DND-41 (cell line): ENCODE measurements at regions not wholly inside any gene's neighbourhood (a gene's known extent, or its start where the extent isn't known, plus 50 kb on each side); places are given as distances from the start of the nearest gene placed in this dataset.

Experiments
- ATAC-seq: fragments of 200-7000 bp; cut with Tn5 transposase; 3 replicates; pipeline ENCODE4 v1.9.1; 2021; ENCODE audit warnings: low read depth; ENCODE audit not compliant: insufficient read depth
- DNase-seq: peaks from one replicate; pipeline ENCODE4 v3.0.0-alpha.2; 2020
- H2AFZ ChIP-seq: 2 replicates; pipeline ENCODE4 v1.6.0; 2012; ENCODE audit warnings: low read depth, low read length
- H3K27ac ChIP-seq: 2 replicates; pipeline ENCODE4 v1.5.1; 2012; ENCODE audit warnings: low read length, inconsistent platforms
- H3K27me3 ChIP-seq: fragments of 200-600 bp; sonication (generic); 2 replicates; pipeline ENCODE4 v1.6.0; 2012; ENCODE audit warnings: low read length, mild to moderate bottlenecking, inconsistent platforms; ENCODE audit not compliant: insufficient read depth, poor library complexity
- H3K36me3 ChIP-seq: 2 replicates; pipeline ENCODE4 v1.5.1; 2012; ENCODE audit warnings: low read length, inconsistent platforms; ENCODE audit not compliant: insufficient read depth
- H3K4me1 ChIP-seq: 2 replicates; pipeline ENCODE4 v1.5.1; 2012; ENCODE audit warnings: mild to moderate bottlenecking, low read length; ENCODE audit not compliant: insufficient read depth
- H3K4me2 ChIP-seq: 2 replicates; pipeline ENCODE4 v1.6.0; 2012; ENCODE audit warnings: mild to moderate bottlenecking, moderate library complexity, low read length, inconsistent platforms; ENCODE audit not compliant: insufficient read depth
- H3K4me3 ChIP-seq, 2 experiments: fragments of 200-600 bp in 1 of 2; shearing (Covaris generic) in 1 of 2; 2 replicates each; pipeline ENCODE4 v1.5.1; 2012 to 2016; ENCODE audit warnings: inconsistent platforms in 2 of 2, low read length in 2 of 2, mild to moderate bottlenecking in 2 of 2, low read depth in 1 of 2, moderate library complexity in 1 of 2
- H3K79me2 ChIP-seq: 2 replicates; pipeline ENCODE4 v1.6.0; 2012; ENCODE audit warnings: low read length, inconsistent platforms; ENCODE audit not compliant: insufficient read depth
- H3K9ac ChIP-seq: 2 replicates; pipeline ENCODE4 v1.6.0; 2012; ENCODE audit warnings: low read depth, mild to moderate bottlenecking, inconsistent platforms, low read length, moderate library complexity
- H3K9me3 ChIP-seq: 2 replicates; pipeline ENCODE4 v1.5.1; 2012; ENCODE audit warnings: low read length, moderate library complexity, mild to moderate bottlenecking, inconsistent platforms; ENCODE audit not compliant: insufficient read depth, severe bottlenecking
- H4K20me1 ChIP-seq: 2 replicates; pipeline ENCODE4 v1.6.0; 2012; ENCODE audit warnings: low read length; ENCODE audit not compliant: insufficient read depth
- EZH2 ChIP-seq: IDR thresholded peaks from 3 replicates; pipeline ENCODE4 v1.6.1; 2012; ENCODE audit warnings: borderline replicate concordance, low read depth, mild to moderate bottlenecking, moderate library complexity, low read length, inconsistent platforms; ENCODE audit not compliant: severe bottlenecking
- TF ChIP-seq, protein P1 (sequence below): IDR thresholded peaks from 2 replicates; pipeline ENCODE4 v1.5.1; 2012; ENCODE audit warnings: borderline replicate concordance, low read length, moderate library complexity, mild to moderate bottlenecking; ENCODE audit not compliant: poor library complexity, severe bottlenecking; ENCODE audit errors: extremely low read depth

DNA sequence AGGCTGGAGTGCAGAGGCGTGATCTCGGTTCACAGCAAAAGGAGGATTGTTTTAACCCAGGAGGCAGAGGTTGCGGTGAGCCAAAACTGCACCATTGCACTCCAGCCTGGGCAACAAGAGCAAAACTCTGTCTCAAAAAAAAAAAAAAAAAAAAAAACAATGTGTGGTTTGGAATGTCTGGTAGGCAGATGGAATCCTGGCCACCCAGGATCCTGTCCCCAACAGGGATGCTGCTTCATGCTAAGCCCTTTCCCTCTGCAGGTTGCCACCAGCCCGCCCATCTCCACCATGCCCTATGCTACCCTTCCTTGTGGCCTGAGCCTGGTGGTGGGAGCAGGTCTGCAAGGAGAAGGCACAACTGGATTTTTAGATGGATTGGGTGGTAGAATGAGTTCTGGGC is 129.7 kb upstream of the HAND1 start:
- no peak for TF ChIP-seq EZH2
- TF ChIP-seq, protein P1, sequence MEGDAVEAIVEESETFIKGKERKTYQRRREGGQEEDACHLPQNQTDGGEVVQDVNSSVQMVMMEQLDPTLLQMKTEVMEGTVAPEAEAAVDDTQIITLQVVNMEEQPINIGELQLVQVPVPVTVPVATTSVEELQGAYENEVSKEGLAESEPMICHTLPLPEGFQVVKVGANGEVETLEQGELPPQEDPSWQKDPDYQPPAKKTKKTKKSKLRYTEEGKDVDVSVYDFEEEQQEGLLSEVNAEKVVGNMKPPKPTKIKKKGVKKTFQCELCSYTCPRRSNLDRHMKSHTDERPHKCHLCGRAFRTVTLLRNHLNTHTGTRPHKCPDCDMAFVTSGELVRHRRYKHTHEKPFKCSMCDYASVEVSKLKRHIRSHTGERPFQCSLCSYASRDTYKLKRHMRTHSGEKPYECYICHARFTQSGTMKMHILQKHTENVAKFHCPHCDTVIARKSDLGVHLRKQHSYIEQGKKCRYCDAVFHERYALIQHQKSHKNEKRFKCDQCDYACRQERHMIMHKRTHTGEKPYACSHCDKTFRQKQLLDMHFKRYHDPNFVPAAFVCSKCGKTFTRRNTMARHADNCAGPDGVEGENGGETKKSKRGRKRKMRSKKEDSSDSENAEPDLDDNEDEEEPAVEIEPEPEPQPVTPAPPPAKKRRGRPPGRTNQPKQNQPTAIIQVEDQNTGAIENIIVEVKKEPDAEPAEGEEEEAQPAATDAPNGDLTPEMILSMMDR: no peak
- no peaks in the 10 kb centered on the region for H3K4me1 ChIP-seq
- no peaks in the 10 kb centered on the region for H3K36me3 ChIP-seq
- ATAC-seq: no peak
- no peak overlapping the region for H3K9ac ChIP-seq
- H3K4me3 ChIP-seq: no peak overlapping the region
- peaks cover 23% of the 10 kb centered on the region for H3K27me3 ChIP-seq
- H3K27ac ChIP-seq: no peak overlapping the region
- no peak for DNase-seq
- no peaks in the 10 kb centered on the region for H3K9me3 ChIP-seq
- H3K4me2 ChIP-seq: no peak overlapping the region
- H2AFZ ChIP-seq: no peak overlapping the region
- H4K20me1 ChIP-seq: no peaks in the 10 kb centered on the region
- H3K79me2 ChIP-seq: no peaks in the 10 kb centered on the region

DNA sequence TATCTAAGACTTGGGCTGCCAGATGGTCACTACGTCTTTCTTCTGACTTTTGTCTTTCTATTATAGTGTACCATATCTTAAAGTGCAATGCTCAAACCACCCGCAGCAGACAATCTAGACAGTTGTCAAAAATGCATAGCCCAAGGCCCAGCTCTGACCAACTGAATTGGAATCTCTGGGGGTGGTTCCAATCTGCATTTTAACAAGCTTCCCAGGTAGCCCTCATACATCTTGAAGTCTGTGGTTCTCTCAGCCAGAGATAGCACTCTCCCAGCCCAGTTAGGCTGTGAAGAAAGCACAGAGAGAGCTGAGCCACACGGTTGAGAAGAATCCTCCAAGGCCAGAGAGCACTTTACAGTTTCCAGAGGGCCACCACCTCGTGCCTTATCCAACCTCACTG is 128.2 kb upstream of the HAND1 start:
- no peak overlapping the region for H3K9ac ChIP-seq
- no peaks in the 10 kb centered on the region for H4K20me1 ChIP-seq
- H2AFZ ChIP-seq: no peak overlapping the region
- H3K4me3 ChIP-seq: no peak overlapping the region
- H3K27me3 ChIP-seq: peaks cover 24% of the 10 kb centered on the region
- no peaks in the 10 kb centered on the region for H3K4me1 ChIP-seq
- H3K79me2 ChIP-seq: no peaks in the 10 kb centered on the region
- no peaks in the 10 kb centered on the region for H3K9me3 ChIP-seq
- no peaks in the 10 kb centered on the region for H3K36me3 ChIP-seq
- DNase-seq (no peak), ATAC-seq (no peak)
- H3K27ac ChIP-seq: no peak overlapping the region
- H3K4me2 ChIP-seq: no peak overlapping the region
- TF ChIP-seq EZH2: no peak
- TF ChIP-seq, protein P1: no peak

DNA sequence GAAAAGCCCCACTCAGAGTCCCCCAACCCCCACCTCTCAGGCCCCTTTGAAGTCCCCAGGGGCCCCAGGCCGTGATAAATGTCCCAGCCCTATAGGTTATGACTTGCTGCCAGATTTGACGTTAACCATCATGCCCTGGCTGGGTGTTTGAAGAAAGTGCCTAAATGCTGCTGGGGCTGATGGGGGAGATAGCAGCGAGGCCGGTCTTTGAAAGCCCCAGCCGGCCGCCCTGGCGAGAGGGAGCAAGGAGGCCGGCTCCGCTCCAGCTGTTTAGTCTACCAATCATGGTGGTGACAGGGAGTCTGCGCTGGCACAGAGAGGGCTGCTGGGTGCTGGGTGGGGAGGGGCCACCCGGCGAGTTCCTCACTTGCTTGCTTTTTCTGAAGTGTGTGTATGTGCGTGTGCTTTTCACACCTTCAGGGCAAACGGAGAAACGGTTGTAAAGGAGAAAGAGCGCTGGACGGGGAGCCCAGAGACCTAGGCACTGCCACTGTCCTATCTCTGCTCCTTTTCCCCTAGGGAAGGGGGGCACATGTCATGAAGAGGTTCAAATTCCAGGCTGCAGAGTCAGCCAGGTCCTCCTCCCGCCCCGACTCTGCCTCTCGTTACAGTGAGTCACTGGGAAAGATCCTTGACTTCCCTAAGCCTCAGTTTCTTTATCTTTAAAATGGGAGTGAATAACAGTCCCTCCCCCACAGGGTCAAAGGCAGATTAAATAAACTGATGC is 126.1 kb upstream of the HAND1 start:
- H3K4me1 ChIP-seq: no peaks in the 10 kb centered on the region
- no peaks in the 10 kb centered on the region for H4K20me1 ChIP-seq
- H3K4me2 ChIP-seq: no peak overlapping the region
- no peak overlapping the region for H3K4me3 ChIP-seq
- H3K9ac ChIP-seq: no peak overlapping the region
- H3K9me3 ChIP-seq: no peaks in the 10 kb centered on the region
- no peak for ATAC-seq
- H3K27me3 ChIP-seq: peaks cover 32% of the 10 kb centered on the region
- H3K36me3 ChIP-seq: no peaks in the 10 kb centered on the region
- no peak overlapping the region for H3K27ac ChIP-seq
- TF ChIP-seq, protein P1: no peak
- no peak for TF ChIP-seq EZH2
- no peak for DNase-seq
- H2AFZ ChIP-seq: no peak overlapping the region
- H3K79me2 ChIP-seq: no peaks in the 10 kb centered on the region

DNA sequence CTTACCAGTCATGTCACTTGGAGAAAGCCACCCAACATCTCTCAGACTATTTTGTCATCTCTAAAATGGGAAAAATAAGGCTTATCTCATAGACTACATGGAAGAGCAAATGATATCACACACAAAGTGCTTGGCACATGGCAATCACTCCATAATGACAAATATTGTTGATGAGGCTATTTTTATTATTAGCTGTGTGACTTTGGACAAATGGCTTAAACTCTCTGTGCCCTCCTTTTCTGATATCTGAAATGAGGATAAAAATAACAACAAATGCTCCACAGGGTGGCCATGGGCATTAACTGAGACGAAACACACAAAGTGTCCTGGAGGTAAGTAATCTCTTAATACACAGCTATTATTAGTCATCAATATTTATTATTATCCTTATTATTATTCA is 125.5 kb upstream of the HAND1 start:
- no peak for TF ChIP-seq EZH2
- TF ChIP-seq, protein P1: no peak
- H3K4me1 ChIP-seq: no peaks in the 10 kb centered on the region
- H3K27ac ChIP-seq: no peak overlapping the region
- H3K4me2 ChIP-seq: no peak overlapping the region
- peaks cover 32% of the 10 kb centered on the region for H3K27me3 ChIP-seq
- no peaks in the 10 kb centered on the region for H3K9me3 ChIP-seq
- DNase-seq: no peak
- no peak for ATAC-seq
- H2AFZ ChIP-seq: no peak overlapping the region
- no peaks in the 10 kb centered on the region for H3K36me3 ChIP-seq
- H3K9ac ChIP-seq: no peak overlapping the region
- H3K79me2 ChIP-seq: no peaks in the 10 kb centered on the region
- H4K20me1 ChIP-seq: no peaks in the 10 kb centered on the region
- H3K4me3 ChIP-seq: no peak overlapping the region
